HepG2 (cell line): ENCODE measurements at regions not wholly inside any gene's neighbourhood (a gene's known extent, or its start where the extent isn't known, plus 50 kb on each side); places are given as distances from the start of the nearest gene placed in this dataset.

Source experiments
- ETV6 ChIP-seq: sonication (generic); formaldehyde crosslinking; conservative IDR thresholded peaks from 2 replicates; pipeline ENCODE4 v1.4.0; 2020; ENCODE audit warnings: missing genetic modification reagents
- HDAC2 ChIP-seq: sonication (generic); formaldehyde crosslinking; IDR thresholded peaks from 2 replicates; pipeline ENCODE4 v1.4.0; 2020; ENCODE audit warnings: missing genetic modification reagents
- NFKB2 ChIP-seq: sonication (generic); formaldehyde crosslinking; IDR thresholded peaks from 2 replicates; pipeline ENCODE4 v1.4.0; 2020; ENCODE audit warnings: missing genetic modification reagents, borderline replicate concordance
- NRL ChIP-seq: sonication (generic); formaldehyde crosslinking; IDR thresholded peaks from 2 replicates; pipeline ENCODE4 v1.5.0; 2020; ENCODE audit warnings: missing genetic modification reagents, mild to moderate bottlenecking, moderate library complexity, borderline replicate concordance
- POLR2A ChIP-seq, 2 experiments: IDR thresholded peaks; 2 replicates each; pipeline ENCODE4 v1.6.1; 2011; ENCODE audit warnings: low read depth in 2 of 2, low read length in 2 of 2, mild to moderate bottlenecking in 1 of 2, moderate library complexity in 1 of 2; ENCODE audit not compliant: insufficient read depth in 1 of 2
- SP2 ChIP-seq: sonication (generic); formaldehyde crosslinking; IDR thresholded peaks from 2 replicates; pipeline ENCODE4 v1.5.1; 2020; ENCODE audit warnings: mild to moderate bottlenecking, missing genetic modification reagents
- TARDBP ChIP-seq: sonication (generic); formaldehyde crosslinking; IDR thresholded peaks from 2 replicates; pipeline ENCODE4 v1.8.0; 2022; ENCODE audit warnings: mild to moderate bottlenecking, missing genetic modification reagents
- ZC3H4 ChIP-seq: sonication (generic); formaldehyde crosslinking; IDR thresholded peaks from 2 replicates; pipeline ENCODE4 v1.4.0; 2020; ENCODE audit warnings: missing genetic modification reagents, borderline replicate concordance
- ZNF777 ChIP-seq: sonication (generic); formaldehyde crosslinking; IDR thresholded peaks from 2 replicates; pipeline ENCODE4 v1.4.0; 2020; ENCODE audit warnings: missing genetic modification reagents
- TF ChIP-seq, protein P1 (sequence below): IDR thresholded peaks from 2 replicates; pipeline ENCODE4 v1.6.1; 2016; ENCODE audit warnings: control low read depth
- TF ChIP-seq, protein P2 (sequence below): sonication (generic); formaldehyde crosslinking; IDR thresholded peaks from 2 replicates; pipeline ENCODE4 v1.5.1; 2020; ENCODE audit warnings: missing genetic modification reagents, mild to moderate bottlenecking, borderline replicate concordance
- TF ChIP-seq, protein P3 (sequence below): sonication (generic); formaldehyde crosslinking; IDR thresholded peaks from 2 replicates; pipeline ENCODE4 v1.5.0; 2020; ENCODE audit warnings: mild to moderate bottlenecking, missing genetic modification reagents, moderate library complexity
- TF ChIP-seq, protein P4 (sequence below): sonication (generic); formaldehyde crosslinking; IDR thresholded peaks from 2 replicates; pipeline ENCODE4 v1.4.0; 2020; ENCODE audit warnings: missing genetic modification reagents

DNA sequence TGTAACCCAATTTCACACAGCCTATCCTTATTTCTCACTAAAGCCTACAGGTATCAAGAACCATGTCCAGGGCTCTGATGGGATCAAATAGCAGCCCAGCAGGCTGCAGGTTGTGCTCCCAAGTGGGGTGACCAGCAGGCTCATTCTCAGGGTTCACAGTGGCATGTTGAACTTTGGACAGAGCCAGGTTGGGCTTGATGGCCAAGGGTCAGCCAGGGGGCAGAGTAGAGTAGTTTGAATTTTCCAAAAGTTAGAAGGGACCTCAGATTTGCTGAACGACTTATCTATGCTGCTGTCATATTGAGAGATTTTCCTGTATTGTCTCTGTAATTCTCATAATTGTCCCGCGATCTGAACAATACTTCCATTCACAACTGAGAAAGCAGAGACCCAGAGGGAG, 310.8 kb upstream of the BOD1L1 start:
- TF ChIP-seq TARDBP (CRISPR knock-in tag) (no peak), SP2 (no peak), NFKB2 (CRISPR knock-in tag) (no peak), NRL (CRISPR knock-in tag) (no peak), ETV6 (no peak), POLR2A (IDR thresholded peaks at IDR 0.05; ENCODE audit: insufficient read depth in 1 of 2, low read depth in 2 of 2, low read length in 2 of 2) (no peak), ZC3H4 (CRISPR knock-in tag) (no peak), ZNF777 (CRISPR knock-in tag) (no peak), HDAC2 (CRISPR knock-in tag) (no peak)
- TF ChIP-seq, protein P1, sequence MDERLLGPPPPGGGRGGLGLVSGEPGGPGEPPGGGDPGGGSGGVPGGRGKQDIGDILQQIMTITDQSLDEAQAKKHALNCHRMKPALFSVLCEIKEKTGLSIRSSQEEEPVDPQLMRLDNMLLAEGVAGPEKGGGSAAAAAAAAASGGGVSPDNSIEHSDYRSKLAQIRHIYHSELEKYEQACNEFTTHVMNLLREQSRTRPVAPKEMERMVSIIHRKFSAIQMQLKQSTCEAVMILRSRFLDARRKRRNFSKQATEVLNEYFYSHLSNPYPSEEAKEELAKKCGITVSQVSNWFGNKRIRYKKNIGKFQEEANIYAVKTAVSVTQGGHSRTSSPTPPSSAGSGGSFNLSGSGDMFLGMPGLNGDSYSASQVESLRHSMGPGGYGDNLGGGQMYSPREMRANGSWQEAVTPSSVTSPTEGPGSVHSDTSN (CRISPR knock-in tag), result no peak
- TF ChIP-seq, protein P2, sequence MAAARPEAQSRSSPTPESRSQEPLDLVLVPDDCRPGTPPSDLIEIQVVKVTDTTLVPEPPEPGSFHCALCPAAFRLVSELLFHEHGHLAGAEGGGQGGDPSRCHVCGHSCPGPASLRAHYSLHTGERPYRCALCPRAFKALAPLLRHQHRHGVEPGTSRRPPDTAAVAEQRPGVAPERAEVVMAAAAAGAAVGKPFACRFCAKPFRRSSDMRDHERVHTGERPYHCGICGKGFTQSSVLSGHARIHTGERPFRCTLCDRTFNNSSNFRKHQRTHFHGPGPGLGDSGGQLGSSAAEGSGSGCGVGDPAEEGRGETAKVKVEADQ, result no peak
- TF ChIP-seq, protein P3, sequence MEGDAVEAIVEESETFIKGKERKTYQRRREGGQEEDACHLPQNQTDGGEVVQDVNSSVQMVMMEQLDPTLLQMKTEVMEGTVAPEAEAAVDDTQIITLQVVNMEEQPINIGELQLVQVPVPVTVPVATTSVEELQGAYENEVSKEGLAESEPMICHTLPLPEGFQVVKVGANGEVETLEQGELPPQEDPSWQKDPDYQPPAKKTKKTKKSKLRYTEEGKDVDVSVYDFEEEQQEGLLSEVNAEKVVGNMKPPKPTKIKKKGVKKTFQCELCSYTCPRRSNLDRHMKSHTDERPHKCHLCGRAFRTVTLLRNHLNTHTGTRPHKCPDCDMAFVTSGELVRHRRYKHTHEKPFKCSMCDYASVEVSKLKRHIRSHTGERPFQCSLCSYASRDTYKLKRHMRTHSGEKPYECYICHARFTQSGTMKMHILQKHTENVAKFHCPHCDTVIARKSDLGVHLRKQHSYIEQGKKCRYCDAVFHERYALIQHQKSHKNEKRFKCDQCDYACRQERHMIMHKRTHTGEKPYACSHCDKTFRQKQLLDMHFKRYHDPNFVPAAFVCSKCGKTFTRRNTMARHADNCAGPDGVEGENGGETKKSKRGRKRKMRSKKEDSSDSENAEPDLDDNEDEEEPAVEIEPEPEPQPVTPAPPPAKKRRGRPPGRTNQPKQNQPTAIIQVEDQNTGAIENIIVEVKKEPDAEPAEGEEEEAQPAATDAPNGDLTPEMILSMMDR (CRISPR knock-in tag), result no peak
- TF ChIP-seq, protein P4, sequence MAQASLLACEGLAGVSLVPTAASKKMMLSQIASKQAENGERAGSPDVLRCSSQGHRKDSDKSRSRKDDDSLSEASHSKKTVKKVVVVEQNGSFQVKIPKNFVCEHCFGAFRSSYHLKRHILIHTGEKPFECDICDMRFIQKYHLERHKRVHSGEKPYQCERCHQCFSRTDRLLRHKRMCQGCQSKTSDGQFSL, result no peak
